ENCODE measurements at regions not wholly inside any gene's neighbourhood (a gene's known extent, or its start where the extent isn't known, plus 50 kb on each side); places are given as distances from the start of the nearest gene placed in this dataset.

DNA sequence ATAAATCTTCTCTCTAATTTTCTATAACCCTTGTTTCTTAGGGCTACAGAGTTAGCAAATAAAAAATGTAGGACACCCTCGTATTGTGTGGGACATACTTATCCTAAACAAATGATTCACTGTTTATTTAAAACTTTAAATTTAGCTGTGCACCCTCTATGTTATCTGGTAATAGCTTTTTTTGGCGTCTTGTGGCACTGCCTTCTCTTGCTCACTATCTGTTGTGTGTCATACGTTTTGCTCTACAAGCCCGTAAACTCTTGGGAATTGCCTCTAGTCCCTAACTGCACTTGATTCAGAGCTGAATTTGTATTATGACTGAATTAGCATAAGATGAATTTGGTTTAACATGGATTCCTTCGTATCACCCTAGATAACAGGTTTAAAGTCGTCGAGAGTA, 144.3 kb upstream of the MYOCD start:
- Histone ChIP-seq H4K5ac (ENCODE audit: insufficient read length, low read depth, low read length) (no peak overlapping the region), H3K79me1 (ENCODE audit: insufficient read depth, low read depth, low read length, poor library complexity, severe bottlenecking) (no peaks in the 10 kb centered on the region), H3K14ac (ENCODE audit: insufficient read depth, low read length) (no peak overlapping the region), H4K20me1 (ENCODE audit: control insufficient read depth, insufficient read depth, insufficient read length) (no peaks in the 10 kb centered on the region), H3K18ac (ENCODE audit: insufficient read length, low read depth, low read length) (no peak overlapping the region), H3T11ph (ENCODE audit: low read length) (no peak overlapping the region), H3K4me2 (ENCODE audit: insufficient read depth, insufficient read length, low read length) (no peak overlapping the region), H3K9ac (ENCODE audit: extremely low read depth, insufficient read length, low read length) (no peak overlapping the region), H2BK5ac (ENCODE audit: insufficient read length, low read length) (no peak overlapping the region), H2AK5ac (ENCODE audit: insufficient read length, low read length) (no peak overlapping the region), H2AFZ (ENCODE audit: low read length) (no peak overlapping the region), H2BK120ac (ENCODE audit: low read depth, low read length, poor library complexity, severe bottlenecking) (no peak overlapping the region), H3K4me1 (ENCODE audit: insufficient read depth, low read length) (no peaks in the 10 kb centered on the region), H2BK20ac (ENCODE audit: low read depth, low read length, poor library complexity, severe bottlenecking) (no peak overlapping the region), H3K27ac (ENCODE audit: insufficient read length, low read depth, low read length) (no peak overlapping the region), H2BK15ac (ENCODE audit: low read depth, low read length) (no peak overlapping the region), H3K23me2 (ENCODE audit: insufficient read length, low read depth, low read length, poor library complexity, severe bottlenecking) (no peaks in the 10 kb centered on the region), H3K79me2 (ENCODE audit: insufficient read depth, low read length) (no peaks in the 10 kb centered on the region), H2BK12ac (ENCODE audit: insufficient read length, low read depth, low read length) (no peak overlapping the region), H4K8ac (replicated peaks; ENCODE audit: insufficient read length, low read depth, low read length) (no peak overlapping the region), H3K4ac (ENCODE audit: low read depth, low read length) (no peak overlapping the region), H3K9me3 (ENCODE audit: control insufficient read depth, low read depth, low read length) (no peaks in the 10 kb centered on the region), H4K91ac (ENCODE audit: insufficient read length, low read depth, low read length) (no peak overlapping the region), H3K56ac (ENCODE audit: insufficient read length, low read depth, low read length) (no peak overlapping the region), H3K27me3 (ENCODE audit: insufficient read depth, low read length) (no peaks in the 10 kb centered on the region), H3K23ac (ENCODE audit: insufficient read length, low read depth, low read length) (no peak overlapping the region)
- H3K27ac Mint-ChIP-seq = no peak overlapping the region
- H3K9me3 Mint-ChIP-seq = no peaks in the 10 kb centered on the region
- H3K4me1 Mint-ChIP-seq = peaks cover 4 to 11% of the 10 kb centered on the region in 2 experiments; a peak in 3 of 4 replicates
- H3K4me3 Mint-ChIP-seq = no peak overlapping the region
- no CpG with 5 or more reads among the region's 7 CpGs for WGBS (ENCODE audit: extremely low coverage, insufficient read length, low lambda C conversion rate)
- H3K27me3 Mint-ChIP-seq (ENCODE audit: low read depth) = no peaks in the 10 kb centered on the region
- TF ChIP-seq, protein P1, sequence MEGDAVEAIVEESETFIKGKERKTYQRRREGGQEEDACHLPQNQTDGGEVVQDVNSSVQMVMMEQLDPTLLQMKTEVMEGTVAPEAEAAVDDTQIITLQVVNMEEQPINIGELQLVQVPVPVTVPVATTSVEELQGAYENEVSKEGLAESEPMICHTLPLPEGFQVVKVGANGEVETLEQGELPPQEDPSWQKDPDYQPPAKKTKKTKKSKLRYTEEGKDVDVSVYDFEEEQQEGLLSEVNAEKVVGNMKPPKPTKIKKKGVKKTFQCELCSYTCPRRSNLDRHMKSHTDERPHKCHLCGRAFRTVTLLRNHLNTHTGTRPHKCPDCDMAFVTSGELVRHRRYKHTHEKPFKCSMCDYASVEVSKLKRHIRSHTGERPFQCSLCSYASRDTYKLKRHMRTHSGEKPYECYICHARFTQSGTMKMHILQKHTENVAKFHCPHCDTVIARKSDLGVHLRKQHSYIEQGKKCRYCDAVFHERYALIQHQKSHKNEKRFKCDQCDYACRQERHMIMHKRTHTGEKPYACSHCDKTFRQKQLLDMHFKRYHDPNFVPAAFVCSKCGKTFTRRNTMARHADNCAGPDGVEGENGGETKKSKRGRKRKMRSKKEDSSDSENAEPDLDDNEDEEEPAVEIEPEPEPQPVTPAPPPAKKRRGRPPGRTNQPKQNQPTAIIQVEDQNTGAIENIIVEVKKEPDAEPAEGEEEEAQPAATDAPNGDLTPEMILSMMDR (conservative IDR thresholded peaks at IDR 0.05) = no peak
- no peak for DNase-seq
- H3K36me3 Mint-ChIP-seq (ENCODE audit: insufficient read depth in 1 of 3, low read depth in 3 of 3) = no peaks in the 10 kb centered on the region

All from H9 (cell line).